Ishikawa (cell line): ENCODE measurements at regions not wholly inside any gene's neighbourhood (a gene's known extent, or its start where the extent isn't known, plus 50 kb on each side); places are given as distances from the start of the nearest gene placed in this dataset.

ENCODE experiments used
- EP300 ChIP-seq: IDR thresholded peaks from 2 replicates; pipeline ENCODE4 v1.6.1; 2012; ENCODE audit warnings: borderline replicate concordance
- NFIC ChIP-seq: IDR thresholded peaks from 2 replicates; pipeline ENCODE4 v1.6.1; 2012
- YY1 ChIP-seq: IDR thresholded peaks from 2 replicates; pipeline ENCODE4 v1.6.1; 2012; ENCODE audit warnings: low read depth

GRCh38 chr1:30342535-30343141, 380.7 kb downstream of the MATN1 start:
- no peak for TF ChIP-seq EP300
- no peak for TF ChIP-seq YY1
- TF ChIP-seq NFIC = no peak
